HG03139 (cell line): ENCODE measurements at regions not wholly inside any gene's neighbourhood (a gene's known extent, or its start where the extent isn't known, plus 50 kb on each side); places are given as distances from the start of the nearest gene placed in this dataset.

Experiments used
- ATAC-seq: cut with Tn5 transposase; IDR thresholded peaks from one replicate; pipeline ENCODE4 v1.9.1; 2021; ENCODE audit not compliant: unreplicated experiment

GRCh38 chr4:124372916-124373315 is 339.6 kb downstream of the ANKRD50 start:
- ATAC-seq: no peak

GRCh38 chr4:124386163-124386562 is 326.4 kb downstream of the ANKRD50 start:
- ATAC-seq: no peak

GRCh38 chr4:124386648-124387047 is 325.9 kb downstream of the ANKRD50 start:
- no peak for ATAC-seq

- ATAC-seq: no peak
Measured at GRCh38 chr4:124389591-124389990, 322.9 kb downstream of the ANKRD50 start.

- no peak for ATAC-seq
Measured at GRCh38 chr4:124390861-124391260, 321.7 kb downstream of the ANKRD50 start.

DNA sequence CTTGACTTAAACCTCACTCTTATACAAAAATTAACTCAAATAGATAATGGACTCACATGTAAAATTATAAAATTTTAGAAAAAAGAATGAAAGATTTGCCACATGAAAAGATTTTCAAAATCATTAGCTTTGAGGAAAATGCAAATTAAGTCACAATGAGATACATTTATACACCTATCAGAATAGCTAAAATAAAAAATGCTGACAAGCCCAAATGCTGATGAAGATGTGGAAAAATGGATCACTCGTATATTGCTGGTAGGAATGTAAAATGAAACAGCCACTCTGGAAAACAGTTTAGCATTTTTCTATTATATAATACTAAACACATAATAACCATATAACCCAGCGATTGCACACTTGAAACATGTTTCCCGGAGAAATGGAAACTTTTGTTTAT is 316.2 kb downstream of the ANKRD50 start:
- no peak for ATAC-seq

GRCh38 chr4:124401606-124402005 is 310.9 kb downstream of the ANKRD50 start:
- ATAC-seq: no peak

GRCh38 chr4:124409044-124409443 is 303.5 kb downstream of the ANKRD50 start:
- ATAC-seq: no peak

- no peak for ATAC-seq
Measured at GRCh38 chr4:124414276-124415040, 298.1 kb downstream of the ANKRD50 start.

DNA sequence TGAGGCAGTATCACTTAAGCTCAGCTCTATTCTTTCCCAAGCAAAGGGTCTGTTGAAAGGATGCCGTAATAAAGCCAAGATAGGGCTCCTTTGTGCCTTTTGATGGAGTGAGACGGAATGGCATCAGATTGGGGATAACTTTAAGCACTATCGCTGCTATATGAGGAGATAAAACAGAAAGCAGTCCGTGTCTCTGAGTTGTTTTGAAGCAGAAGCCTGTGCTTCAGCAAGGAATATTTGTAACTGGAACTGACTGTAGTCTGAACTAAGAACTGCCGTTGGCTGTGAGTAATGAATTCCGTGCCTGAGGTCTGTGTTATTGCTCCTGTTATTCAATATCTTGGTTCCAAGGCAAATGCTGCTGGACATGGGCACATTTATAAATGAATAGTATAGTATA is 297.4 kb downstream of the ANKRD50 start:
- no peak for ATAC-seq

DNA sequence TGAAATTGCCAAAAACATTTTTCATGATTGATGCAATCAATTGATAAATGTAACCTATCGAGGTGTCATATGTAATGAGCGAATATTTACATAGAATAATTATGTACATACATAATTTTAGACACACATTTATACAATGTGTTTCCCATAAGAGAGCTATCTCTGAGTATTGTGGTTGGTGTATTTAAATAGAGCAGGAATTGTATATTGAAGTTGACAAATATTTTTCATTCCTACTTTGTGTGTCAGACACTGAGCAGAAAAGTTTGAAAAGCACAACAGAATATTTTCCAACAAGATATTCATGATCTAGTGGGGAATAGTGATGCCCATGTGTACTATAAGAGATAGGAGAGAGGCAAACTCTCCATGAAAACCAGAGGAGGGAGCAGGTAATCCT is 295.2 kb downstream of the ANKRD50 start:
- no peak for ATAC-seq

GRCh38 chr4:124420166-124420695 is 292.3 kb downstream of the ANKRD50 start:
- no peak for ATAC-seq

- no peak for ATAC-seq
Measured at GRCh38 chr4:124423160-124423559, 289.4 kb downstream of the ANKRD50 start.

DNA sequence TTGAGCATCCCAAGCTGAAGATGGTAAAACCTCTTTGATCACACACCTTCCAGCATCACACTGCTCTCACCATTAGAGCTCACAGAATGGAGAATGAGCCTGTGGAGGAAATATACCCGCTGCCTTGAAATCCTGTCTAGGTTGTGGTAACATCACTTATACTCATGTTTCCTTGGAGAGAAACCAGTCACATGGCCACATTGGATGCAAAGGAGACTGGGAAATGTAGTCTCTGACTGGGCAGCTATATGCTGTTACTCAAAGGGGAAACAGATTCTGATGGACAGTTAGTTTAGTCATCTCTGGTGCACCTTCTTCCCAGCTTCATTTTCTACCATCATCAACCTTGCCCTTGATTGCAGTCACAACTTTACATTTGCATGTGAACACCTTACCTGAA is 286.3 kb downstream of the ANKRD50 start:
- ATAC-seq: no peak

GRCh38 chr4:124427095-124427767 is 285.3 kb downstream of the ANKRD50 start:
- ATAC-seq: no peak

DNA sequence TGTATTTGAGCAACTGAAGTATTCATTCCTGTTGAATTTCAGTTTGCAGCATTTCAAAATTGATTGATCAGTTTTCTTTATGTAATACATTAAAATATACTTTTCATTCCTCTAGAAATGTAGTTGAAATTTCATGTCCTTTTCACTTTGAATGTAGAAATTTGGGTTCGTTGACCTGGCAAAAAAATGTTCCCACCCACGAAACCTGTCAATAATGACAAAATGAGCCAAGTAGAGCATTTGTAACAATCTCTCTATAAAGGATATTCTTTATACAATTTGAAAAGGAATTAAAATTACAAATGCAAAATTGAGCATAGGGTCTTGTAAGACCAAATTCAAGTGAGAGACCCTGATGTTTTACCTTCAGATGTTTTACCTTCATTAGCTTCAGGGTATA is 283.9 kb downstream of the ANKRD50 start:
- no peak for ATAC-seq

GRCh38 chr4:124429746-124430250 is 282.7 kb downstream of the ANKRD50 start:
- no peak for ATAC-seq

DNA sequence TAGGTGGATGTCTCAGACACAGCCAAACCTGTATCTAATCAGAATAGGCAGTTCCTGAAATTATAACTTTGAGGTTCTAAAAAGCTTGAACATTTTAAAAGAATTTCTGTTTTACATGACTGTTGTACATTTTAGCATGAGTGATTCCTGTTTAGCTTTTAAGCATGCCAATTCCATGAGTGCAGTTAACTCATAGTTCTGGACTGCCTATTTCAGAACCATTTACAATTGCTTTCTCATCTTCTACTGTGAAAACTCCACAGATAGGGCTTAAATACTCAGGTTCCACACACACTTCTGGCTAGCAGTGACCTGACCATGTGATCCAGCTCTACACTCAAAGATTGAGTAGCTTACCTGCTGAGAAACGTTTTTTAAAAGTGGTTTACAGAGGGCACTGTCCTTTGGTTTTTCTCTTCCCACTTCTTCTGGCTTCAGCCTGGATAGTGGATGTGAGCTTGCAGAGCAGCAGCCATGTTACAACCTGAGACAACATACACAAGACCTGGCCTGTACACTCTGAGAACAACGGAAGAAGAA is 280.8 kb downstream of the ANKRD50 start:
- ATAC-seq: no peak

DNA sequence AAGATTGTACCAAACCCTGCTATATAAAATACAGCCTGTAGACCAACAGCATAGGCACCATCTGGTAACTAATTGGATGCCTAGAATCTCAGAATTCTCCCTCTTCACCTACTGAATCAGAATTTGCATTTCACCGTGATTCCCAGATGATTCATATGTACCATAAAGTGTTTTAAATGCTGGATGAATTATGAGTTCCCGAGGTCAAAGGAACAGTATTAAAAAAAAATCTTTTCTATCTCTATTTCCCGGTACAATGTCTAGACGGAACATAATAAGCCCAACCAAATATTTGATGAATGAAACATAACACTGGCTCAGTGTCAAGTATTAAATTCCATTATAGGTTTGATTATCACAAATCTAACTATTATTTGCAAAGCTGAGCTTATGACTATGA is 280.0 kb downstream of the ANKRD50 start:
- ATAC-seq: no peak

GRCh38 chr4:124433044-124433443 is 279.5 kb downstream of the ANKRD50 start:
- no peak for ATAC-seq

DNA sequence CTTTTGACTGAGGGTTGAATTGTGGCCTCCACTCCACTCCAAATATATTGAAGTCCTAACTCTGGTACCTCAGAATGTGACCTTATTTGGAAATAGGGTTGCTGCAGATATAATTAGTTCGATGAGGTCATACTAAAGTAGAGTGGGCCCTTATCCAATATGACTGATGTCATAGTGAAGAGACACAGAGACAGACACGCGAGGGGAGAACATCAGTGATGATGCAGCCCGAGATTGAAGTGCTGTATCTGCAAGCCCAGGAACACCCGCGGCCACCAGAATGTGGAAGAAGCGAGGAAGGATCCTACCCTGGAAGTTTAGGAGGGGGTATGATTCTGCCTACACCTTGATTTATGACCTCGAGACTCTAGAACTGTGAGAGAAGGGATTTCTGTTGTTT is 279.0 kb downstream of the ANKRD50 start:
- no peak for ATAC-seq
